A549 (cell line): ENCODE measurements at regions not wholly inside any gene's neighbourhood (a gene's known extent, or its start where the extent isn't known, plus 50 kb on each side); places are given as distances from the start of the nearest gene placed in this dataset.

Experiments used
- ATAC-seq, 2 experiments: fragments of 200-7000 bp in 1 of 2; fragments of >200 bp in 1 of 2; cut with Nextera tagmentation in 1 of 2; cut with Tn5 transposase in 1 of 2; 3 replicates each; pipeline versions ENCODE4 v1.8.0 to v1.9.1; 2018 to 2020; ENCODE audit warnings: mild to moderate bottlenecking in 1 of 2, moderate library complexity in 1 of 2
- CTCF ChIA-PET: fragments of 300-600 bp; sonication (Branson Sonifier 250); formaldehyde crosslinking; extraction: SDS; loops from one replicate; lab custom pipeline; 2021; ENCODE audit warnings: antibody characterized with exemption, inconsistent platforms; lab: Yijun Ruan, JAX
- POLR2A ChIA-PET: fragments of 350-600 bp; formaldehyde crosslinking; extraction: SDS; loops from one replicate; lab custom pipeline; 2021; ENCODE audit warnings: antibody characterized with exemption, inconsistent platforms; lab: Yijun Ruan, JAX
- DNase-seq, 2 experiments: peaks; one replicate each; pipeline versions ENCODE4 v3.0.0 to v3.0.0-alpha.2; 2011 to 2016; ENCODE audit warnings: low read depth in 1 of 2, low spot score in 1 of 2
- FAIRE-seq: peaks from 2 replicates; lab custom pipeline; 2011; peaks lifted over from hg19 to GRCh38; lab: Jason Lieb, UNC
- H3K27ac ChIP-seq, 2 experiments: fragments of >200 bp; sonication (Bioruptor Twin); formaldehyde crosslinking; 3 replicates each; pipeline ENCODE4 v1.5.1; 2016 to 2017
- H3K4me1 ChIP-seq: fragments of >200 bp; sonication (Bioruptor Twin); formaldehyde crosslinking; 3 replicates; pipeline ENCODE4 v1.6.1; 2016
- H3K4me2 ChIP-seq: fragments of >200 bp; sonication (Bioruptor Twin); formaldehyde crosslinking; 3 replicates; pipeline ENCODE4 v1.6.1; 2016
- H3K4me3 ChIP-seq: fragments of >200 bp; sonication (Bioruptor Twin); formaldehyde crosslinking; 3 replicates; pipeline ENCODE4 v1.5.1; 2016
- H3K9me3 ChIP-seq: fragments of >200 bp; sonication (Bioruptor Twin); formaldehyde crosslinking; 3 replicates; pipeline ENCODE4 v1.6.1; 2016
- CEBPB ChIP-seq, 2 experiments: fragments of >200 bp in 1 of 2; sonication (Bioruptor Twin) in 1 of 2; formaldehyde crosslinking in 1 of 2; IDR thresholded peaks; 2 replicates each; pipeline ENCODE4 v1.6.1; 2012 to 2016
- CHD2 ChIP-seq: fragments of 150-350 bp; IDR thresholded peaks from 2 replicates; pipeline ENCODE4 v1.6.1; 2014; ENCODE audit warnings: low read length; ENCODE audit not compliant: partially characterized antibody
- CHD4 ChIP-seq: fragments of 200-600 bp; sonication (generic); IDR thresholded peaks from 2 replicates; pipeline ENCODE4 v1.6.1; 2016; ENCODE audit warnings: antibody characterized with exemption, mild to moderate bottlenecking, borderline replicate concordance
- EHF ChIP-seq: fragments of 250-450 bp; sonication (Bioruptor Pico); IDR thresholded peaks from 2 replicates; pipeline ENCODE4 v1.5.0; 2020; ENCODE audit warnings: mild to moderate bottlenecking
- EHMT2 ChIP-seq: fragments of 200-600 bp; sonication (generic); IDR thresholded peaks from 2 replicates; pipeline ENCODE4 v1.6.1; 2016; ENCODE audit warnings: antibody characterized with exemption, low read depth, mild to moderate bottlenecking, moderate library complexity
- EP300 ChIP-seq, 2 experiments: fragments of >200 bp; sonication (Bioruptor Twin); formaldehyde crosslinking; IDR thresholded peaks; 2 replicates in 1 of 2; 3 replicates in 1 of 2; pipeline ENCODE4 v1.6.1; 2016 to 2017
- FOSL2 ChIP-seq, 2 experiments: fragments of 450-650 bp in 1 of 2; fragments of >200 bp in 1 of 2; sonication (Bioruptor Twin) in 1 of 2; formaldehyde crosslinking; IDR thresholded peaks; 2 replicates each; pipeline versions ENCODE4 v1.5.0 to v1.6.1; 2016 to 2020; ENCODE audit warnings: mild to moderate bottlenecking in 1 of 2, moderate library complexity in 1 of 2
- GATA3 ChIP-seq: IDR thresholded peaks from 2 replicates; pipeline ENCODE4 v1.6.1; 2012; ENCODE audit warnings: borderline replicate concordance
- HDAC2 ChIP-seq: fragments of 200-600 bp; sonication (generic); IDR thresholded peaks from 2 replicates; pipeline ENCODE4 v1.6.1; 2016
- HEYL ChIP-seq: fragments of 250-450 bp; sonication (Bioruptor Pico); IDR thresholded peaks from 2 replicates; pipeline ENCODE4 v1.8.0; 2021; ENCODE audit warnings: mild to moderate bottlenecking, moderate library complexity
- HMGXB4 ChIP-seq: fragments of 250-450 bp; sonication (Bioruptor Pico); IDR thresholded peaks from 2 replicates; pipeline ENCODE4 v1.5.0; 2021; ENCODE audit warnings: mild to moderate bottlenecking, moderate library complexity, borderline replicate concordance
- HOXA7 ChIP-seq: fragments of 250-450 bp; sonication (Bioruptor Pico); IDR thresholded peaks from 2 replicates; pipeline ENCODE4 v1.5.0; 2020; ENCODE audit warnings: mild to moderate bottlenecking, moderate library complexity
- HOXB13 ChIP-seq: fragments of 250-450 bp; sonication (Bioruptor Pico); IDR thresholded peaks from 2 replicates; pipeline ENCODE4 v1.5.0; 2020; ENCODE audit warnings: low read depth, mild to moderate bottlenecking, moderate library complexity
- JUN ChIP-seq, 2 experiments: fragments of >200 bp; sonication (Bioruptor Twin); formaldehyde crosslinking; IDR thresholded peaks; 2 replicates in 1 of 2; 3 replicates in 1 of 2; pipeline ENCODE4 v1.6.1; 2016 to 2017
- KDM5A ChIP-seq: fragments of 200-600 bp; sonication (generic); IDR thresholded peaks from 2 replicates; pipeline ENCODE4 v1.6.1; 2016; ENCODE audit warnings: antibody characterized with exemption, mild to moderate bottlenecking
- MAZ ChIP-seq: fragments of 150-350 bp; IDR thresholded peaks from 2 replicates; pipeline ENCODE4 v1.6.1; 2014; ENCODE audit warnings: antibody characterized with exemption, low read depth, low read length, borderline replicate concordance
- MYC ChIP-seq: IDR thresholded peaks from 2 replicates; pipeline ENCODE4 v1.6.1; 2012; ENCODE audit warnings: mild to moderate bottlenecking, inconsistent platforms, low read length, improper control_type of control experiment, borderline replicate concordance
- NFE2L2 ChIP-seq: fragments of 150-350 bp; conservative IDR thresholded peaks from 2 replicates; pipeline ENCODE4 v1.6.1; 2014; ENCODE audit warnings: low read length
- PHF8 ChIP-seq: fragments of 200-600 bp; sonication (generic); IDR thresholded peaks from 2 replicates; pipeline ENCODE4 v1.6.1; 2016; ENCODE audit warnings: low read depth, mild to moderate bottlenecking, antibody characterized with exemption, moderate library complexity, borderline replicate concordance
- POLR2AphosphoS2 ChIP-seq: conservative IDR thresholded peaks from 2 replicates; pipeline ENCODE4 v1.6.1; 2012; ENCODE audit warnings: low read length, improper control_type of control experiment, inconsistent platforms
- RAD21 ChIP-seq, 2 experiments: fragments of >200 bp in 1 of 2; sonication (Bioruptor Twin) in 1 of 2; formaldehyde crosslinking in 1 of 2; IDR thresholded peaks in 1 of 2; conservative IDR thresholded peaks in 1 of 2; 2 replicates in 1 of 2; 3 replicates in 1 of 2; pipeline ENCODE4 v1.6.1; 2012 to 2018; ENCODE audit warnings: inconsistent platforms in 1 of 2
- RNF2 ChIP-seq: fragments of 200-600 bp; sonication (generic); IDR thresholded peaks from 2 replicates; pipeline ENCODE4 v1.6.1; 2016; ENCODE audit warnings: low read depth, mild to moderate bottlenecking, antibody characterized with exemption, moderate library complexity, borderline replicate concordance
- ZNF302 ChIP-seq: fragments of 250-450 bp; sonication (Bioruptor Pico); IDR thresholded peaks from 2 replicates; pipeline ENCODE4 v1.9.0; 2021; ENCODE audit warnings: inconsistent platforms, mild to moderate bottlenecking, moderate library complexity
- ZSCAN20 ChIP-seq: fragments of 250-450 bp; sonication (Bioruptor Pico); IDR thresholded peaks from 2 replicates; pipeline ENCODE4 v1.8.0; 2022; ENCODE audit warnings: mild to moderate bottlenecking, moderate library complexity
- whole genome bisulfite sequencing: methylation state at CpG from one replicate; pipeline ENCODE4 v1.1.6; 2017; ENCODE audit errors: missing lambda C conversion rate; 5-methylcytosine and 5-hydroxymethylcytosine counted together
- TF ChIP-seq, protein P1 (sequence below): fragments of >200 bp; sonication (Bioruptor Twin); formaldehyde crosslinking; IDR thresholded peaks from 3 replicates; pipeline ENCODE4 v1.6.1; 2016
- TF ChIP-seq, protein P2 (sequence below): fragments of 250-450 bp; sonication (Bioruptor Pico); IDR thresholded peaks from 2 replicates; pipeline ENCODE4 v1.5.0; 2020; ENCODE audit warnings: low read depth, mild to moderate bottlenecking, moderate library complexity
- TF ChIP-seq, protein P3 (sequence below): IDR thresholded peaks from 2 replicates; pipeline ENCODE4 v1.6.1; 2012
- TF ChIP-seq, protein P4 (sequence below): IDR thresholded peaks from 2 replicates; pipeline ENCODE4 v1.6.1; 2012; ENCODE audit warnings: low read depth, borderline replicate concordance
- TF ChIP-seq, protein P5 (sequence below): fragments of >200 bp; sonication (Bioruptor Twin); formaldehyde crosslinking; IDR thresholded peaks from 2 replicates; pipeline ENCODE4 v1.6.1; 2016

DNA sequence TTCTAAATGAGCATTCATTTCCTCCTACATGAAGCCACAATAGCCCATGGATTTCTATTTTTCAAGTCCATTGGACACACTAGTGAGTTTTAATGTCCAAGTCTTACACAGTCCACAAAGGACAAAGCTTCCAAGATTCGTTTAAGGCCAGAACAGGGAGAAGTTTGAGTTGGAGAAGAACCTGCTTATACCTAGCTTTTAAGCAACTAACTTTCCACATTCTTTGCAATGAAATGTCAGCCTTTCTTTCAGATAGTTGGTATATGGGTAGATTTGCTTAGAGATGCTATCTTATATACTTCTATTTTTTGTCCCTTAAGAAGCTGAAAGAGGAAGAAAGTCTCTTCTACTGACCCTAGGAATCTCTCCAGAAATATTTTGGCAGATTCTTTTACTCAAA is 66.1 kb upstream of the NPAS2 start:
- 72% methylated on average over 1 of the region's 1 CpG for WGBS
- peak overlapping the region; percentile 63; the same call in 2 of the 3 replicates for H3K4me2 ChIP-seq
- CTCF ChIA-PET: interaction anchor here (0.6 to 1.4 kb wide), 6 partner anchors 11 to 66 kb away, joined by 3 to 4 read pairs (median 4); partner anchors contain the start of gene NPAS2
- TF ChIP-seq HOXB13 (CRISPR knock-in tag) (no peak), CHD4 (no peak), PHF8 (no peak), HDAC2 (no peak), JUN (IDR thresholded peaks at IDR 0.05) (no peak), CHD2 (no peak), ZSCAN20 (no peak), EP300 (IDR thresholded peaks at IDR 0.05) (no peak), MAZ (no peak), MYC (no peak), HMGXB4 (CRISPR knock-in tag) (no peak), ZNF302 (no peak), CEBPB (IDR thresholded peaks at IDR 0.05) (no peak), RAD21 (conservative IDR thresholded peaks at IDR 0.05 in 1 of 2, IDR thresholded peaks at IDR 0.05 in 1 of 2) (no peak), HEYL (no peak), EHMT2 (no peak)
- TF ChIP-seq, protein P1, sequence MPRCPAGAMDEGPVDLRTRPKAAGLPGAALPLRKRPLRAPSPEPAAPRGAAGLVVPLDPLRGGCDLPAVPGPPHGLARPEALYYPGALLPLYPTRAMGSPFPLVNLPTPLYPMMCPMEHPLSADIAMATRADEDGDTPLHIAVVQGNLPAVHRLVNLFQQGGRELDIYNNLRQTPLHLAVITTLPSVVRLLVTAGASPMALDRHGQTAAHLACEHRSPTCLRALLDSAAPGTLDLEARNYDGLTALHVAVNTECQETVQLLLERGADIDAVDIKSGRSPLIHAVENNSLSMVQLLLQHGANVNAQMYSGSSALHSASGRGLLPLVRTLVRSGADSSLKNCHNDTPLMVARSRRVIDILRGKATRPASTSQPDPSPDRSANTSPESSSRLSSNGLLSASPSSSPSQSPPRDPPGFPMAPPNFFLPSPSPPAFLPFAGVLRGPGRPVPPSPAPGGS: no peak
- TF ChIP-seq, protein P2, sequence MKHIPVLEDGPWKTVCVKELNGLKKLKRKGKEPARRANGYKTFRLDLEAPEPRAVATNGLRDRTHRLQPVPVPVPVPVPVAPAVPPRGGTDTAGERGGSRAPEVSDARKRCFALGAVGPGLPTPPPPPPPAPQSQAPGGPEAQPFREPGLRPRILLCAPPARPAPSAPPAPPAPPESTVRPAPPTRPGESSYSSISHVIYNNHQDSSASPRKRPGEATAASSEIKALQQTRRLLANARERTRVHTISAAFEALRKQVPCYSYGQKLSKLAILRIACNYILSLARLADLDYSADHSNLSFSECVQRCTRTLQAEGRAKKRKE (CRISPR knock-in tag): no peak
- TF ChIP-seq, protein P3, sequence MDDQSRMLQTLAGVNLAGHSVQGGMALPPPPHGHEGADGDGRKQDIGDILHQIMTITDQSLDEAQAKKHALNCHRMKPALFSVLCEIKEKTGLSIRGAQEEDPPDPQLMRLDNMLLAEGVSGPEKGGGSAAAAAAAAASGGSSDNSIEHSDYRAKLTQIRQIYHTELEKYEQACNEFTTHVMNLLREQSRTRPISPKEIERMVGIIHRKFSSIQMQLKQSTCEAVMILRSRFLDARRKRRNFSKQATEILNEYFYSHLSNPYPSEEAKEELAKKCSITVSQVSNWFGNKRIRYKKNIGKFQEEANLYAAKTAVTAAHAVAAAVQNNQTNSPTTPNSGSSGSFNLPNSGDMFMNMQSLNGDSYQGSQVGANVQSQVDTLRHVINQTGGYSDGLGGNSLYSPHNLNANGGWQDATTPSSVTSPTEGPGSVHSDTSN: no peak
- TF ChIP-seq, protein P4, sequence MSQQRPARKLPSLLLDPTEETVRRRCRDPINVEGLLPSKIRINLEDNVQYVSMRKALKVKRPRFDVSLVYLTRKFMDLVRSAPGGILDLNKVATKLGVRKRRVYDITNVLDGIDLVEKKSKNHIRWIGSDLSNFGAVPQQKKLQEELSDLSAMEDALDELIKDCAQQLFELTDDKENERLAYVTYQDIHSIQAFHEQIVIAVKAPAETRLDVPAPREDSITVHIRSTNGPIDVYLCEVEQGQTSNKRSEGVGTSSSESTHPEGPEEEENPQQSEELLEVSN: no peak
- no peak for DNase-seq
- FAIRE-seq: no peak
- peak overlapping the region; percentile 76 to 82; a peak in 5 of 6 replicates for H3K27ac ChIP-seq
- peaks cover 56% of the 10 kb centered on the region for H3K4me1 ChIP-seq
- no peak overlapping the region for H3K4me3 ChIP-seq
- no peak for ATAC-seq
- no peaks in the 10 kb centered on the region for H3K9me3 ChIP-seq
- POLR2A ChIA-PET: no interaction called here

- ChIA-PET CTCF (interaction anchor here (0.8 to 2.4 kb wide), 5 partner anchors 11 to 144 kb away, joined by 3 to 9 read pairs (median 4); no protein-coding TSS in a partner anchor), POLR2A (no interaction called here)
- FAIRE-seq (no peak), DNase-seq (no peak), ATAC-seq (no peak)
- Histone ChIP-seq H3K4me1 (peaks cover 56% of the 10 kb centered on the region), H3K4me3 (no peak overlapping the region), H3K27ac (peak overlapping the region; percentile 24 to 82; a peak in 2 of 6 replicates), H3K9me3 (no peaks in the 10 kb centered on the region), H3K4me2 (no peak overlapping the region)
- no peak for TF ChIP-seq RNF2
- TF ChIP-seq, protein P3: no peak
- no peak for TF ChIP-seq NFE2L2
- no peak for TF ChIP-seq FOSL2 (IDR thresholded peaks at IDR 0.05)
- TF ChIP-seq FOSL2 (CRISPR knock-in tag; IDR thresholded peaks at IDR 0.05): no peak
- TF ChIP-seq HDAC2: no peak
- TF ChIP-seq, protein P5, sequence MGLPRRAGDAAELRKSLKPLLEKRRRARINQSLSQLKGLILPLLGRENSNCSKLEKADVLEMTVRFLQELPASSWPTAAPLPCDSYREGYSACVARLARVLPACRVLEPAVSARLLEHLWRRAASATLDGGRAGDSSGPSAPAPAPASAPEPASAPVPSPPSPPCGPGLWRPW: no peak
- no peak for TF ChIP-seq GATA3
- TF ChIP-seq KDM5A: no peak
- no peak for TF ChIP-seq EHF (CRISPR knock-in tag)
- TF ChIP-seq HOXA7 (CRISPR knock-in tag): no peak
- no peak for TF ChIP-seq POLR2AphosphoS2
- WGBS: 93% methylated on average over 4 of the region's 4 CpGs
Observed at GRCh38 chr2:100754951-100755350, 65.0 kb upstream of the NPAS2 start.
